OCI-LY3 (cell line): ENCODE measurements at regions not wholly inside any gene's neighbourhood (a gene's known extent, or its start where the extent isn't known, plus 50 kb on each side); places are given as distances from the start of the nearest gene placed in this dataset.

Experiments
- H2AFZ ChIP-seq: fragments of 200-600, 300-600 bp; shearing (Covaris generic); 2 replicates; pipeline ENCODE4 v1.6.0; 2014; ENCODE audit warnings: antibody characterized with exemption, low read depth, low read length
- H3K27ac ChIP-seq: fragments of 200-600, 300-600 bp; sonication (generic); 2 replicates; pipeline ENCODE4 v1.5.1; 2014; ENCODE audit warnings: mild to moderate bottlenecking, low read length, moderate library complexity, mixed read lengths
- H3K27me3 ChIP-seq: fragments of 200-600, 300-600 bp; sonication (generic); 2 replicates; pipeline ENCODE4 v1.6.1; 2014; ENCODE audit warnings: low read depth, low read length, mixed read lengths
- H3K36me3 ChIP-seq: fragments of 200-600, 300-600 bp; sonication (generic); replicated peaks from 2 replicates; pipeline ENCODE3; 2014; ENCODE audit warnings: low read depth, low read length, mixed read lengths
- H3K4me1 ChIP-seq: fragments of 300-600, 200-600 bp; sonication (generic); 2 replicates; pipeline ENCODE4 v1.6.1; 2014; ENCODE audit warnings: low read length, mixed read lengths
- H3K4me2 ChIP-seq: fragments of 200-600, 300-600 bp; sonication (generic); 2 replicates; pipeline ENCODE4 v1.6.1; 2014; ENCODE audit warnings: low read length, mixed read lengths
- H3K4me3 ChIP-seq: fragments of 300-600, 200-600 bp; sonication (generic); 2 replicates; pipeline ENCODE4 v1.5.1; 2014; ENCODE audit warnings: antibody characterized with exemption, mild to moderate bottlenecking, low read length, moderate library complexity
- H3K79me2 ChIP-seq: fragments of 300-600, 200-600 bp; shearing (Covaris generic); 2 replicates; pipeline ENCODE4 v1.6.1; 2014; ENCODE audit warnings: mild to moderate bottlenecking, low read length, mixed read lengths
- H3K9ac ChIP-seq: fragments of 300-600, 200-600 bp; shearing (Covaris generic); 2 replicates; pipeline ENCODE4 v1.6.0; 2014; ENCODE audit warnings: mild to moderate bottlenecking, low read length, moderate library complexity
- H3K9me3 ChIP-seq: fragments of 200-600, 300-600 bp; shearing (Covaris generic); 2 replicates; pipeline ENCODE4 v1.6.1; 2014; ENCODE audit warnings: low read length, mixed read lengths; ENCODE audit not compliant: insufficient read depth
- H4K20me1 ChIP-seq: fragments of 200-600, 300-600 bp; sonication (generic); 2 replicates; pipeline ENCODE4 v1.6.1; 2016; ENCODE audit warnings: low read length, mixed read lengths; ENCODE audit not compliant: insufficient read depth
- CTCF ChIP-seq: fragments of 200-600, 300-600 bp; sonication (generic); IDR thresholded peaks from 2 replicates; pipeline ENCODE4 v1.5.1; 2014; ENCODE audit warnings: antibody characterized with exemption, low read length, low read depth
- EZH2phosphoT487 ChIP-seq: fragments of 200-600 bp; shearing (Covaris generic); IDR thresholded peaks from 2 replicates; pipeline ENCODE4 v1.6.1; 2018; ENCODE audit warnings: antibody characterized with exemption, mixed run types, low read depth

GRCh38 chr2:84083984-84084383, 375.1 kb downstream of the SUCLG1 start:
- H3K9ac ChIP-seq = no peak overlapping the region
- H3K27me3 ChIP-seq = peaks cover 2% of the 10 kb centered on the region; the same call in 1 of the 2 replicates
- H3K4me1 ChIP-seq = peaks cover 9% of the 10 kb centered on the region
- no peaks in the 10 kb centered on the region for H3K9me3 ChIP-seq
- no peak overlapping the region for H3K4me2 ChIP-seq
- no peaks in the 10 kb centered on the region for H3K36me3 ChIP-seq
- no peak overlapping the region for H2AFZ ChIP-seq
- H3K4me3 ChIP-seq = no peak overlapping the region
- no peak overlapping the region for H3K27ac ChIP-seq
- TF ChIP-seq CTCF = no peak
- no peak for TF ChIP-seq EZH2phosphoT487
- no peaks in the 10 kb centered on the region for H4K20me1 ChIP-seq
- no peaks in the 10 kb centered on the region for H3K79me2 ChIP-seq

GRCh38 chr2:84078471-84078870, 380.6 kb downstream of the SUCLG1 start:
- Histone ChIP-seq H3K4me3 (no peak overlapping the region), H3K36me3 (no peaks in the 10 kb centered on the region), H3K4me1 (peaks cover 13% of the 10 kb centered on the region), H3K27me3 (no peaks in the 10 kb centered on the region), H4K20me1 (no peaks in the 10 kb centered on the region), H3K9ac (no peak overlapping the region), H3K27ac (no peak overlapping the region), H3K4me2 (peak overlapping the region; percentile 14; the same call in 1 of the 2 replicates), H2AFZ (no peak overlapping the region), H3K9me3 (no peaks in the 10 kb centered on the region), H3K79me2 (no peaks in the 10 kb centered on the region)
- TF ChIP-seq EZH2phosphoT487 (no peak), CTCF (no peak)

- Histone ChIP-seq H3K4me3 (no peak overlapping the region), H3K4me1 (0 out of 2 replicates have a peak, but pooled peaks cover 9% of the 10 kb centered on the region), H3K36me3 (no peaks in the 10 kb centered on the region), H3K9ac (no peak overlapping the region), H3K79me2 (no peaks in the 10 kb centered on the region), H3K27me3 (no peaks in the 10 kb centered on the region; the same call in 1 of the 2 replicates), H3K27ac (no peak overlapping the region), H2AFZ (no peak overlapping the region), H3K9me3 (no peaks in the 10 kb centered on the region), H4K20me1 (no peaks in the 10 kb centered on the region), H3K4me2 (no peak overlapping the region)
- TF ChIP-seq EZH2phosphoT487 (no peak), CTCF (peak; percentile 68)
These were observed 381.6 kb downstream of the SUCLG1 start for GRCh38 chr2:84077496-84077895.

- H3K9ac ChIP-seq = no peak overlapping the region
- no peaks in the 10 kb centered on the region; the same call in 1 of the 2 replicates for H3K27me3 ChIP-seq
- H3K4me1 ChIP-seq = no peaks in the 10 kb centered on the region
- no peaks in the 10 kb centered on the region for H4K20me1 ChIP-seq
- no peak overlapping the region for H3K27ac ChIP-seq
- no peaks in the 10 kb centered on the region for H3K79me2 ChIP-seq
- H3K36me3 ChIP-seq = no peaks in the 10 kb centered on the region
- no peak overlapping the region for H2AFZ ChIP-seq
- H3K9me3 ChIP-seq = no peaks in the 10 kb centered on the region
- no peak overlapping the region for H3K4me3 ChIP-seq
- no peak for TF ChIP-seq CTCF
- H3K4me2 ChIP-seq = no peak overlapping the region
These were observed 388.0 kb downstream of the SUCLG1 start for GRCh38 chr2:84071050-84071449.
